Astrocyte (in vitro differentiated cells and primary cell): ENCODE measurements at regions not wholly inside any gene's neighbourhood (a gene's known extent, or its start where the extent isn't known, plus 50 kb on each side); places are given as distances from the start of the nearest gene placed in this dataset.

Experiments
- DNase-seq: peaks from one replicate; pipeline ENCODE4 v3.0.0-alpha.2; 2010; ENCODE audit warnings: low read depth
- FAIRE-seq: peaks from 2 replicates; lab custom pipeline; 2011; peaks lifted over from hg19 to GRCh38; lab: Jason Lieb, UNC
- H2AFZ ChIP-seq: 2 replicates; pipeline ENCODE4 v1.6.0; 2012; ENCODE audit warnings: low read depth, low read length, inconsistent platforms
- H3K27ac ChIP-seq: 2 replicates; pipeline ENCODE4 v1.5.1; 2011; ENCODE audit warnings: low read depth, low read length, inconsistent platforms
- H3K27me3 ChIP-seq: 2 replicates; pipeline ENCODE4 v1.6.0; 2011; ENCODE audit warnings: low read length, inconsistent platforms; ENCODE audit not compliant: insufficient read depth
- H3K36me3 ChIP-seq: 2 replicates; pipeline ENCODE4 v1.5.1; 2011; ENCODE audit warnings: low read length, inconsistent platforms; ENCODE audit not compliant: insufficient read depth
- H3K4me1 ChIP-seq: 2 replicates; pipeline ENCODE4 v1.5.1; 2011; ENCODE audit warnings: low read length, inconsistent platforms; ENCODE audit not compliant: insufficient read depth
- H3K4me2 ChIP-seq: 2 replicates; pipeline ENCODE4 v1.6.0; 2012; ENCODE audit warnings: low read length, inconsistent platforms
- H3K4me3 ChIP-seq: 2 replicates; pipeline ENCODE4 v1.5.1; 2011; ENCODE audit warnings: low read depth, mild to moderate bottlenecking, low read length, inconsistent platforms; ENCODE audit not compliant: insufficient read depth
- H3K79me2 ChIP-seq: 2 replicates; pipeline ENCODE4 v1.6.0; 2012; ENCODE audit warnings: mild to moderate bottlenecking, low read length, inconsistent platforms; ENCODE audit not compliant: insufficient read depth
- H3K9ac ChIP-seq: 2 replicates; pipeline ENCODE4 v1.6.0; 2012; ENCODE audit warnings: mild to moderate bottlenecking, low read length, inconsistent platforms
- H3K9me3 ChIP-seq: 2 replicates; pipeline ENCODE4 v1.5.1; 2012; ENCODE audit warnings: low read depth, mild to moderate bottlenecking, low read length, inconsistent platforms; ENCODE audit not compliant: insufficient read depth
- H4K20me1 ChIP-seq: 2 replicates; pipeline ENCODE4 v1.6.0; 2012; ENCODE audit warnings: low read length, inconsistent platforms; ENCODE audit not compliant: insufficient read depth
- H3K27ac Mint-ChIP-seq: one replicate; pipeline ENCODE4 v1.8.0; 2021; ENCODE audit warnings: mild to moderate bottlenecking, mixed read lengths; ENCODE audit not compliant: unreplicated experiment
- H3K27me3 Mint-ChIP-seq: one replicate; pipeline ENCODE4 v1.8.0; 2021; ENCODE audit warnings: low read depth, mixed read lengths; ENCODE audit not compliant: unreplicated experiment
- H3K36me3 Mint-ChIP-seq: one replicate; pipeline ENCODE4 v1.8.0; 2021; ENCODE audit warnings: low read depth, mixed read lengths; ENCODE audit not compliant: unreplicated experiment
- H3K4me1 Mint-ChIP-seq: one replicate; pipeline ENCODE4 v1.8.0; 2021; ENCODE audit warnings: low read depth, mixed read lengths; ENCODE audit not compliant: unreplicated experiment
- H3K4me3 Mint-ChIP-seq: one replicate; pipeline ENCODE4 v1.8.0; 2021; ENCODE audit warnings: mild to moderate bottlenecking, moderate library complexity, mixed read lengths; ENCODE audit not compliant: unreplicated experiment
- H3K9me3 Mint-ChIP-seq: one replicate; pipeline ENCODE4 v1.8.0; 2021; ENCODE audit warnings: mild to moderate bottlenecking, mixed read lengths; ENCODE audit not compliant: unreplicated experiment
- CTCF ChIP-seq: IDR thresholded peaks from 2 replicates; pipeline ENCODE4 v1.5.1; 2011; ENCODE audit warnings: low read depth, mild to moderate bottlenecking, inconsistent platforms, low read length, moderate library complexity; ENCODE audit not compliant: insufficient read depth
- EZH2 ChIP-seq: IDR thresholded peaks from 2 replicates; pipeline ENCODE4 v1.6.1; 2012; ENCODE audit warnings: mild to moderate bottlenecking, low read length, inconsistent platforms; ENCODE audit not compliant: insufficient read depth

GRCh38 chr2:203647579-203647978 is 58.9 kb upstream of the CD28 start:
- Mint-ChIP-seq H3K27ac (no peak overlapping the region), H3K4me1 (peaks cover 16% of the 10 kb centered on the region), H3K9me3 (no peaks in the 10 kb centered on the region), H3K4me3 (no peak overlapping the region), H3K27me3 (no peaks in the 10 kb centered on the region), H3K36me3 (peaks cover 4% of the 10 kb centered on the region)
- Histone ChIP-seq H3K4me3 (no peak overlapping the region), H4K20me1 (no peaks in the 10 kb centered on the region), H3K36me3 (no peaks in the 10 kb centered on the region), H3K9ac (no peak overlapping the region), H3K79me2 (no peaks in the 10 kb centered on the region), H3K27ac (no peak overlapping the region), H3K27me3 (no peaks in the 10 kb centered on the region), H3K9me3 (no peaks in the 10 kb centered on the region), H3K4me2 (no peak overlapping the region), H3K4me1 (peaks cover 5% of the 10 kb centered on the region), H2AFZ (no peak overlapping the region)
- DNase-seq: no peak
- FAIRE-seq: no peak
- no peak for TF ChIP-seq CTCF
- TF ChIP-seq EZH2: no peak

- H4K20me1 ChIP-seq: no peaks in the 10 kb centered on the region
- H3K36me3 ChIP-seq: no peaks in the 10 kb centered on the region
- FAIRE-seq (no peak), DNase-seq (no peak)
- no peak overlapping the region for H3K4me3 Mint-ChIP-seq
- no peaks in the 10 kb centered on the region for H3K79me2 ChIP-seq
- no peak overlapping the region for H3K4me2 ChIP-seq
- peaks cover 16% of the 10 kb centered on the region for H3K4me1 Mint-ChIP-seq
- H3K4me1 ChIP-seq: peaks cover 5% of the 10 kb centered on the region
- H3K36me3 Mint-ChIP-seq: peaks cover 3% of the 10 kb centered on the region
- H3K27me3 Mint-ChIP-seq: no peaks in the 10 kb centered on the region
- no peak overlapping the region for H3K27ac Mint-ChIP-seq
- no peak overlapping the region for H3K4me3 ChIP-seq
- H3K27ac ChIP-seq: no peak overlapping the region
- TF ChIP-seq EZH2: no peak
- no peak for TF ChIP-seq CTCF
- no peaks in the 10 kb centered on the region for H3K9me3 ChIP-seq
- H3K9me3 Mint-ChIP-seq: no peaks in the 10 kb centered on the region
- H2AFZ ChIP-seq: no peak overlapping the region
- no peaks in the 10 kb centered on the region for H3K27me3 ChIP-seq
- H3K9ac ChIP-seq: no peak overlapping the region
Observed at GRCh38 chr2:203648273-203648672, 58.2 kb upstream of the CD28 start.

GRCh38 chr2:203649176-203649814 is 57.1 kb upstream of the CD28 start:
- DNase-seq (no peak), FAIRE-seq (no peak)
- H3K9ac ChIP-seq: peak overlapping the region; percentile 7
- Mint-ChIP-seq H3K4me3 (no peak overlapping the region), H3K36me3 (no peaks in the 10 kb centered on the region), H3K4me1 (peaks cover 16% of the 10 kb centered on the region), H3K9me3 (no peaks in the 10 kb centered on the region), H3K27me3 (no peaks in the 10 kb centered on the region), H3K27ac (no peak overlapping the region)
- no peaks in the 10 kb centered on the region for H4K20me1 ChIP-seq
- no peak overlapping the region for H3K4me3 ChIP-seq
- H3K36me3 ChIP-seq: no peaks in the 10 kb centered on the region
- no peak overlapping the region for H3K27ac ChIP-seq
- no peak for TF ChIP-seq CTCF
- TF ChIP-seq EZH2: no peak
- H3K4me1 ChIP-seq: peaks cover 5% of the 10 kb centered on the region
- H2AFZ ChIP-seq: peak overlapping the region; percentile 1
- no peaks in the 10 kb centered on the region for H3K9me3 ChIP-seq
- H3K4me2 ChIP-seq: peak overlapping the region; percentile 44
- H3K27me3 ChIP-seq: no peaks in the 10 kb centered on the region
- no peaks in the 10 kb centered on the region for H3K79me2 ChIP-seq
